WTC11 (cell line): ENCODE measurements at regions not wholly inside any gene's neighbourhood (a gene's known extent, or its start where the extent isn't known, plus 50 kb on each side); places are given as distances from the start of the nearest gene placed in this dataset.

ENCODE experiments used
- ATAC-seq: fragments of 200-7000 bp; cut with Tn5 transposase; 2 replicates; pipeline ENCODE4 v1.10.0; 2021; ENCODE audit warnings: mild to moderate bottlenecking, moderate library complexity
- CTCF ChIA-PET: fragments of 300-600 bp; sonication (Branson Sonifier 250); formaldehyde crosslinking; loops from one replicate; lab custom pipeline; 2021; ENCODE audit warnings: antibody characterized with exemption; lab: Charles Lee
- POLR2A ChIA-PET: fragments of 350-600 bp; sonication (Branson Sonifier 250); formaldehyde crosslinking; loops from one replicate; lab custom pipeline; 2021; ENCODE audit warnings: antibody characterized with exemption; lab: Charles Lee
- DNase-seq: peaks from one replicate; pipeline ENCODE4 v3.0.0; 2021; ENCODE audit warnings: low spot score
- H3K27ac Mint-ChIP-seq: 2 replicates; pipeline ENCODE4 v1.8.0; 2021; ENCODE audit warnings: mixed read lengths
- H3K27me3 Mint-ChIP-seq: 2 replicates; pipeline ENCODE4 v1.8.0; 2021; ENCODE audit warnings: low read depth, mild to moderate bottlenecking, moderate library complexity, mixed read lengths
- H3K36me3 Mint-ChIP-seq: 2 replicates; pipeline ENCODE4 v1.8.0; 2021; ENCODE audit warnings: mixed read lengths
- H3K4me1 Mint-ChIP-seq: 2 replicates; pipeline ENCODE4 v1.8.0; 2022; ENCODE audit warnings: mixed read lengths
- H3K4me3 Mint-ChIP-seq: 2 replicates; pipeline ENCODE4 v1.8.0; 2021; ENCODE audit warnings: mild to moderate bottlenecking, moderate library complexity, mixed read lengths
- H3K9me3 Mint-ChIP-seq: 2 replicates; pipeline ENCODE4 v1.8.0; 2021; ENCODE audit warnings: mixed read lengths
- ETV6 ChIP-seq: sonication (generic); formaldehyde crosslinking; IDR thresholded peaks from 2 replicates; pipeline ENCODE4 v1.8.1; 2022; ENCODE audit warnings: mild to moderate bottlenecking, missing genetic modification reagents
- JUN ChIP-seq: sonication (generic); formaldehyde crosslinking; IDR thresholded peaks from 2 replicates; pipeline ENCODE4 v1.8.0; 2023; ENCODE audit warnings: mild to moderate bottlenecking, missing genetic modification reagents
- MXD4 ChIP-seq: fragments of 250-450 bp; sonication (Bioruptor Pico); IDR thresholded peaks from 2 replicates; pipeline ENCODE4 v1.8.0; 2021; ENCODE audit warnings: mild to moderate bottlenecking, moderate library complexity, borderline replicate concordance
- NR2C2 ChIP-seq: sonication (generic); formaldehyde crosslinking; IDR thresholded peaks from 2 replicates; pipeline ENCODE4 v1.8.0; 2022; ENCODE audit warnings: mild to moderate bottlenecking, missing genetic modification reagents
- NR3C1 ChIP-seq: sonication (generic); formaldehyde crosslinking; conservative IDR thresholded peaks from 2 replicates; pipeline ENCODE4 v1.8.1; 2023; ENCODE audit warnings: low read depth, mild to moderate bottlenecking, missing genetic modification reagents
- SP1 ChIP-seq: sonication (generic); formaldehyde crosslinking; conservative IDR thresholded peaks from 2 replicates; pipeline ENCODE4 v1.8.1; 2022; ENCODE audit warnings: missing genetic modification reagents
- ZBTB21 ChIP-seq: sonication (generic); formaldehyde crosslinking; IDR thresholded peaks from 2 replicates; pipeline ENCODE4 v1.8.1; 2023; ENCODE audit warnings: mild to moderate bottlenecking, missing genetic modification reagents, borderline replicate concordance
- ZNF121 ChIP-seq: sonication (generic); formaldehyde crosslinking; IDR thresholded peaks from 2 replicates; pipeline ENCODE4 v1.8.0; 2023; ENCODE audit warnings: missing genetic modification reagents
- ZNF219 ChIP-seq: sonication (generic); formaldehyde crosslinking; IDR thresholded peaks from 2 replicates; pipeline ENCODE4 v1.8.0; 2023; ENCODE audit warnings: missing genetic modification reagents, mild to moderate bottlenecking, borderline replicate concordance
- ZNF671 ChIP-seq: fragments of 250-450 bp; sonication (Bioruptor Pico); IDR thresholded peaks from 2 replicates; pipeline ENCODE4 v1.8.0; 2021; ENCODE audit warnings: mild to moderate bottlenecking
- TF ChIP-seq, protein P1 (sequence below): sonication (generic); formaldehyde crosslinking; conservative IDR thresholded peaks from 2 replicates; pipeline ENCODE4 v1.8.1; 2023; ENCODE audit warnings: mild to moderate bottlenecking, low read depth, missing genetic modification reagents, moderate library complexity
- TF ChIP-seq, protein P2 (sequence below): sonication (generic); formaldehyde crosslinking; IDR thresholded peaks from 2 replicates; pipeline ENCODE4 v1.8.0; 2022; ENCODE audit warnings: missing genetic modification reagents
- TF ChIP-seq, protein P3 (sequence below): sonication (generic); formaldehyde crosslinking; IDR thresholded peaks from 2 replicates; pipeline ENCODE4 v1.8.1; 2023; ENCODE audit warnings: mild to moderate bottlenecking, missing genetic modification reagents
- TF ChIP-seq, protein P4 (sequence below): fragments of 250-450 bp; sonication (Bioruptor Pico); IDR thresholded peaks from 2 replicates; pipeline ENCODE4 v1.9.0; 2021; ENCODE audit warnings: moderate library complexity, mild to moderate bottlenecking, inconsistent platforms, borderline replicate concordance
- TF ChIP-seq, protein P5 (sequence below): sonication (generic); formaldehyde crosslinking; IDR thresholded peaks from 2 replicates; pipeline ENCODE4 v1.8.1; 2023; ENCODE audit warnings: mild to moderate bottlenecking, missing genetic modification reagents, moderate library complexity

DNA sequence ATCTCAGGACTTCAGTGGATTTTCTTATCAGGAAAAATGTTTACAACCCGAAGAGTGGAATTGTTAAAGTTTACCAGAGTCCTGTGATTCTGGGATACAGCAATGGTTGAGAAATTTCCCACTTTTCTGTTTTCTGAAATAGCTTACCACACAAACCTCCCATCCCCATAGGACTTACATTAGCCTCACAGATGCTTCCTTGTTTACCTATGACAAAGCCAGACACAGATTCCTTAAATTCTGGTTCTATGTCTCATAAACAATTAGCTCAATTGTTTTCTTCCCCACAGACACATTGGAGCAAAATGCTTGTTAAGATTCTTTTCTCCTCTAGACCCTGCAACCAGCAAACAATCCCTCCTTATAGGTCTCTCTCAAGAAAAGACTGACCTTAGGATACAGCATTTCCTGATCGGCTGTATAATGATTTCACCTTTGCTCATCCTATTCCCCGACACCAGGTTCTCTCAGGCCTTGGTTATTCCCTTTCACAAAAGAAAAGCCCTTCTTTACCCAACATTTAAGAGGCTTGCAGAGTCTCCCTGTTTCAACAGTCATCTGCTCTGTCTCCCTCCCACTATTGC lies 886.2 kb downstream of the ARAP2 start:
- 0 out of 2 replicates have a peak, but pooled peaks cover 4% of the 10 kb centered on the region for H3K4me1 Mint-ChIP-seq
- no peak overlapping the region for H3K4me3 Mint-ChIP-seq
- H3K36me3 Mint-ChIP-seq = peaks cover 5% of the 10 kb centered on the region; the same call in 1 of the 2 replicates
- DNase-seq (no peak), ATAC-seq (peak; percentile 20; the same call in 1 of the 2 replicates)
- H3K27me3 Mint-ChIP-seq = no peaks in the 10 kb centered on the region
- TF ChIP-seq, protein P1, sequence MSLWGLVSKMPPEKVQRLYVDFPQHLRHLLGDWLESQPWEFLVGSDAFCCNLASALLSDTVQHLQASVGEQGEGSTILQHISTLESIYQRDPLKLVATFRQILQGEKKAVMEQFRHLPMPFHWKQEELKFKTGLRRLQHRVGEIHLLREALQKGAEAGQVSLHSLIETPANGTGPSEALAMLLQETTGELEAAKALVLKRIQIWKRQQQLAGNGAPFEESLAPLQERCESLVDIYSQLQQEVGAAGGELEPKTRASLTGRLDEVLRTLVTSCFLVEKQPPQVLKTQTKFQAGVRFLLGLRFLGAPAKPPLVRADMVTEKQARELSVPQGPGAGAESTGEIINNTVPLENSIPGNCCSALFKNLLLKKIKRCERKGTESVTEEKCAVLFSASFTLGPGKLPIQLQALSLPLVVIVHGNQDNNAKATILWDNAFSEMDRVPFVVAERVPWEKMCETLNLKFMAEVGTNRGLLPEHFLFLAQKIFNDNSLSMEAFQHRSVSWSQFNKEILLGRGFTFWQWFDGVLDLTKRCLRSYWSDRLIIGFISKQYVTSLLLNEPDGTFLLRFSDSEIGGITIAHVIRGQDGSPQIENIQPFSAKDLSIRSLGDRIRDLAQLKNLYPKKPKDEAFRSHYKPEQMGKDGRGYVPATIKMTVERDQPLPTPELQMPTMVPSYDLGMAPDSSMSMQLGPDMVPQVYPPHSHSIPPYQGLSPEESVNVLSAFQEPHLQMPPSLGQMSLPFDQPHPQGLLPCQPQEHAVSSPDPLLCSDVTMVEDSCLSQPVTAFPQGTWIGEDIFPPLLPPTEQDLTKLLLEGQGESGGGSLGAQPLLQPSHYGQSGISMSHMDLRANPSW (CRISPR knock-in tag) = no peak
- no peak for TF ChIP-seq ZNF121
- no peak for TF ChIP-seq MXD4 (CRISPR knock-in tag)
- no peak for TF ChIP-seq JUN (CRISPR knock-in tag)
- no peak for TF ChIP-seq SP1
- no peak for TF ChIP-seq ZNF219
- TF ChIP-seq, protein P2, sequence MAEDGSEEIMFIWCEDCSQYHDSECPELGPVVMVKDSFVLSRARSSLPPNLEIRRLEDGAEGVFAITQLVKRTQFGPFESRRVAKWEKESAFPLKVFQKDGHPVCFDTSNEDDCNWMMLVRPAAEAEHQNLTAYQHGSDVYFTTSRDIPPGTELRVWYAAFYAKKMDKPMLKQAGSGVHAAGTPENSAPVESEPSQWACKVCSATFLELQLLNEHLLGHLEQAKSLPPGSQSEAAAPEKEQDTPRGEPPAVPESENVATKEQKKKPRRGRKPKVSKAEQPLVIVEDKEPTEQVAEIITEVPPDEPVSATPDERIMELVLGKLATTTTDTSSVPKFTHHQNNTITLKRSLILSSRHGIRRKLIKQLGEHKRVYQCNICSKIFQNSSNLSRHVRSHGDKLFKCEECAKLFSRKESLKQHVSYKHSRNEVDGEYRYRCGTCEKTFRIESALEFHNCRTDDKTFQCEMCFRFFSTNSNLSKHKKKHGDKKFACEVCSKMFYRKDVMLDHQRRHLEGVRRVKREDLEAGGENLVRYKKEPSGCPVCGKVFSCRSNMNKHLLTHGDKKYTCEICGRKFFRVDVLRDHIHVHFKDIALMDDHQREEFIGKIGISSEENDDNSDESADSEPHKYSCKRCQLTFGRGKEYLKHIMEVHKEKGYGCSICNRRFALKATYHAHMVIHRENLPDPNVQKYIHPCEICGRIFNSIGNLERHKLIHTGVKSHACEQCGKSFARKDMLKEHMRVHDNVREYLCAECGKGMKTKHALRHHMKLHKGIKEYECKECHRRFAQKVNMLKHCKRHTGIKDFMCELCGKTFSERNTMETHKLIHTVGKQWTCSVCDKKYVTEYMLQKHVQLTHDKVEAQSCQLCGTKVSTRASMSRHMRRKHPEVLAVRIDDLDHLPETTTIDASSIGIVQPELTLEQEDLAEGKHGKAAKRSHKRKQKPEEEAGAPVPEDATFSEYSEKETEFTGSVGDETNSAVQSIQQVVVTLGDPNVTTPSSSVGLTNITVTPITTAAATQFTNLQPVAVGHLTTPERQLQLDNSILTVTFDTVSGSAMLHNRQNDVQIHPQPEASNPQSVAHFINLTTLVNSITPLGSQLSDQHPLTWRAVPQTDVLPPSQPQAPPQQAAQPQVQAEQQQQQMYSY (CRISPR knock-in tag) = no peak
- TF ChIP-seq ETV6 (CRISPR knock-in tag) = no peak
- TF ChIP-seq ZBTB21 (CRISPR knock-in tag) = no peak
- no peak for TF ChIP-seq NR2C2 (CRISPR knock-in tag)
- TF ChIP-seq ZNF671 (CRISPR knock-in tag) = no peak
- no peak for TF ChIP-seq NR3C1 (CRISPR knock-in tag)
- peaks cover 24% of the 10 kb centered on the region for H3K9me3 Mint-ChIP-seq
- H3K27ac Mint-ChIP-seq = no peak overlapping the region
- ChIA-PET POLR2A (no interaction called here), CTCF (no interaction called here)

DNA sequence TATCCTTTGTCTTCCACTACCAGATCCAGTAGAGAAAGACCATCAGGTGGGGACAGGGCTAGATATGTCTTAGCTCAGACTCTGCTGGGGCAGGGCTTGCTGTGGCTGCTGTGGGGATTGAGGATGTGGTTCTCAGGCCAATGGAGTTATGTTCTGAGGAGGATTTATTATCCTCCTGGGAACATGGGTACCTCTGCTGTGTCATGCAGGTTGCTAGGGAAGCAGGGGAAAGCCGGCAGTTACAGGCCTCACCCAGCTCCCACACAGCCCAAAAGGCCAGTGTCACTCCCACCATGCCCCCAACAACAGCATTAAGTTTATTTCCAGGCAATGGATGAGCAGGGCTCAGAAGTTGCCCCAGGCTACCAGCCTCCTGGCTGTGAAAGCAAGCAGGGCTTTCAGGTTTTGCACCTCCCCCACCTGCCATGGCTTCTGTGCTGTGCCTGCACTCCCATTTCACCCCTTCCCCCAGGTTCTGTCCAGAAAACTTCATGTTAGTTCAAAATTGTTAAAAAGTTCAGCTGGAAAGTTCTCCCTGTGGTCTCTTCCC lies 879.9 kb downstream of the ARAP2 start:
- DNase-seq (no peak), ATAC-seq (peak; percentile 48)
- TF ChIP-seq, protein P3, sequence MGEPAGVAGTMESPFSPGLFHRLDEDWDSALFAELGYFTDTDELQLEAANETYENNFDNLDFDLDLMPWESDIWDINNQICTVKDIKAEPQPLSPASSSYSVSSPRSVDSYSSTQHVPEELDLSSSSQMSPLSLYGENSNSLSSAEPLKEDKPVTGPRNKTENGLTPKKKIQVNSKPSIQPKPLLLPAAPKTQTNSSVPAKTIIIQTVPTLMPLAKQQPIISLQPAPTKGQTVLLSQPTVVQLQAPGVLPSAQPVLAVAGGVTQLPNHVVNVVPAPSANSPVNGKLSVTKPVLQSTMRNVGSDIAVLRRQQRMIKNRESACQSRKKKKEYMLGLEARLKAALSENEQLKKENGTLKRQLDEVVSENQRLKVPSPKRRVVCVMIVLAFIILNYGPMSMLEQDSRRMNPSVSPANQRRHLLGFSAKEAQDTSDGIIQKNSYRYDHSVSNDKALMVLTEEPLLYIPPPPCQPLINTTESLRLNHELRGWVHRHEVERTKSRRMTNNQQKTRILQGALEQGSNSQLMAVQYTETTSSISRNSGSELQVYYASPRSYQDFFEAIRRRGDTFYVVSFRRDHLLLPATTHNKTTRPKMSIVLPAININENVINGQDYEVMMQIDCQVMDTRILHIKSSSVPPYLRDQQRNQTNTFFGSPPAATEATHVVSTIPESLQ = no peak
- Mint-ChIP-seq H3K27me3 (peaks cover 2% of the 10 kb centered on the region; the same call in 1 of the 2 replicates), H3K27ac (no peak overlapping the region), H3K36me3 (peaks cover 16% of the 10 kb centered on the region), H3K4me1 (peaks cover 9% of the 10 kb centered on the region), H3K4me3 (no peak overlapping the region), H3K9me3 (peaks cover 36% of the 10 kb centered on the region)
- CTCF ChIA-PET = no interaction called here
- POLR2A ChIA-PET = interaction anchor here (0.6 kb wide), 1 partner anchor 11 kb away, joined by 3 read pairs; no protein-coding TSS in a partner anchor

DNA sequence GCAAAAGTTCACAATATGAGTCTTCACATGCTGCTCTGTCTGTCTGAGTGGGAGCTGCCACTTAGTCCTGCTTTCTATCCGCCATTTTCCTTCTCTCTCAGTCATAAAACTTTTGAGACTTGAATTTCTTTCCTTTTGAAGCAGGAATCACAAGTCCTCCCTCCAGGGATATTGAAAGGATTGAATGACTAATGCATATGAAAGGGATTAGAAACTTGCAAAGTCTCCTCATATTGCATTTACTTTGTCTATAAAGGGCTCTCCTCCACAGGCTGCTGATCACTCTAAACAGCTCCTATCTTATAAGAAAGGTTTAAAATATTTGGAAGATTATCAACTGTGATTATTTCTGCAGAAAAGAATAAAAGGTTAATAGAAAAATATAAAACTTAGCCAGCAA lies 879.1 kb downstream of the ARAP2 start:
- peaks cover 36% of the 10 kb centered on the region for H3K9me3 Mint-ChIP-seq
- no peak overlapping the region for H3K27ac Mint-ChIP-seq
- ATAC-seq (peak; percentile 22; the same call in 1 of the 2 replicates), DNase-seq (no peak)
- no peak overlapping the region for H3K4me3 Mint-ChIP-seq
- H3K36me3 Mint-ChIP-seq = peaks cover 16% of the 10 kb centered on the region
- peaks cover 2% of the 10 kb centered on the region; the same call in 1 of the 2 replicates for H3K27me3 Mint-ChIP-seq
- H3K4me1 Mint-ChIP-seq = peaks cover 9% of the 10 kb centered on the region
- POLR2A ChIA-PET = no interaction called here
- CTCF ChIA-PET = no interaction called here
- TF ChIP-seq, protein P4, sequence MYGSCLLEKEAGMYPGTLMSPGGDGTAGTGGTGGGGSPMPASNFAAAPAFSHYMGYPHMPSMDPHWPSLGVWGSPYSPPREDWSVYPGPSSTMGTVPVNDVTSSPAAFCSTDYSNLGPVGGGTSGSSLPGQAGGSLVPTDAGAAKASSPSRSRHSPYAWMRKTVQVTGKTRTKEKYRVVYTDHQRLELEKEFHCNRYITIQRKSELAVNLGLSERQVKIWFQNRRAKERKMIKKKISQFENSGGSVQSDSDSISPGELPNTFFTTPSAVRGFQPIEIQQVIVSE (CRISPR knock-in tag) = no peak
- TF ChIP-seq, protein P2 (CRISPR knock-in tag) = no peak
- TF ChIP-seq, protein P5, sequence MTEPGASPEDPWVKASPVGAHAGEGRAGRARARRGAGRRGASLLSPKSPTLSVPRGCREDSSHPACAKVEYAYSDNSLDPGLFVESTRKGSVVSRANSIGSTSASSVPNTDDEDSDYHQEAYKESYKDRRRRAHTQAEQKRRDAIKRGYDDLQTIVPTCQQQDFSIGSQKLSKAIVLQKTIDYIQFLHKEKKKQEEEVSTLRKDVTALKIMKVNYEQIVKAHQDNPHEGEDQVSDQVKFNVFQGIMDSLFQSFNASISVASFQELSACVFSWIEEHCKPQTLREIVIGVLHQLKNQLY (CRISPR knock-in tag) = no peak
